CD14-positive monocyte (primary cell): ENCODE measurements at regions not wholly inside any gene's neighbourhood (a gene's known extent, or its start where the extent isn't known, plus 50 kb on each side); places are given as distances from the start of the nearest gene placed in this dataset.

Source experiments
- DNase-seq, 3 donors: peaks; one replicate each; pipeline ENCODE4 v3.0.0-alpha.2; 2011 to 2022
- H2AFZ ChIP-seq: 2 replicates; pipeline ENCODE4 v1.6.0; 2012; ENCODE audit warnings: mild to moderate bottlenecking, low read depth, low read length, inconsistent platforms; ENCODE audit not compliant: insufficient read depth, poor library complexity, severe bottlenecking
- H3K27ac ChIP-seq, 2 donors: 1 replicate in 1 of 2; 2 replicates in 1 of 2; pipeline ENCODE4 v1.5.1; 2012 to 2013; ENCODE audit warnings: low read length in 2 of 2, control low read depth in 1 of 2, inconsistent platforms in 1 of 2, low read depth in 1 of 2, mild to moderate bottlenecking in 1 of 2
- H3K27me3 ChIP-seq, 2 donors: one replicate each; pipeline versions ENCODE4 v1.6.0 to v1.6.1; 2011 to 2013; ENCODE audit warnings: low read length in 2 of 2; ENCODE audit not compliant: control insufficient read depth in 2 of 2, insufficient read depth in 2 of 2
- H3K36me3 ChIP-seq, 2 donors: replicated peaks in 1 of 2; 1 replicate in 1 of 2; 2 replicates in 1 of 2; pipeline versions ENCODE4 v1.5.1 to v1.6.1; 2012 to 2013; ENCODE audit warnings: low read length in 2 of 2, control low read depth in 1 of 2, inconsistent platforms in 1 of 2, mild to moderate bottlenecking in 1 of 2; ENCODE audit not compliant: insufficient read depth in 2 of 2, control insufficient read depth in 1 of 2
- H3K4me1 ChIP-seq, 2 donors: 1 replicate in 1 of 2; 2 replicates in 1 of 2; pipeline versions ENCODE4 v1.5.1 to v1.6.1; 2012 to 2013; ENCODE audit warnings: low read length in 2 of 2, control low read depth in 1 of 2, inconsistent platforms in 1 of 2, mild to moderate bottlenecking in 1 of 2, moderate library complexity in 1 of 2; ENCODE audit not compliant: insufficient read depth in 2 of 2, control insufficient read depth in 1 of 2
- H3K4me2 ChIP-seq: replicated peaks from 2 replicates; pipeline ENCODE3; 2012; ENCODE audit warnings: low read length, moderate library complexity, mild to moderate bottlenecking; ENCODE audit not compliant: poor library complexity, severe bottlenecking; ENCODE audit errors: extremely low read depth
- H3K4me3 ChIP-seq, 3 experiments: fragments of 200-600 bp in 1 of 3; sonication (generic) in 1 of 3; replicated peaks in 1 of 3; 1 replicate in 2 of 3; 2 replicates in 1 of 3; pipeline ENCODE4 v1.5.1; 2011 to 2013; ENCODE audit warnings: low read length in 3 of 3, mild to moderate bottlenecking in 3 of 3, control low read depth in 2 of 3, low read depth in 2 of 3, inconsistent platforms in 1 of 3, moderate library complexity in 1 of 3
- H3K79me2 ChIP-seq: 2 replicates; pipeline ENCODE4 v1.6.0; 2012; ENCODE audit warnings: mild to moderate bottlenecking, control low read depth, inconsistent platforms, low read length, moderate library complexity; ENCODE audit not compliant: insufficient read depth
- H3K9ac ChIP-seq: 2 replicates; pipeline ENCODE4 v1.6.0; 2017; ENCODE audit warnings: low read length, mild to moderate bottlenecking; ENCODE audit not compliant: insufficient read depth, poor library complexity, severe bottlenecking
- H3K9me3 ChIP-seq, 2 donors: replicated peaks in 1 of 2; 1 replicate in 1 of 2; 2 replicates in 1 of 2; pipeline versions ENCODE4 v1.5.1 to v1.6.1; 2012 to 2013; ENCODE audit warnings: low read length in 2 of 2, control low read depth in 1 of 2; ENCODE audit not compliant: control insufficient read depth in 1 of 2, insufficient read depth in 1 of 2
- H4K20me1 ChIP-seq: 2 replicates; pipeline ENCODE4 v1.6.0; 2012; ENCODE audit warnings: mild to moderate bottlenecking, low read length, control low read depth, moderate library complexity; ENCODE audit not compliant: insufficient read depth
- H3K27ac Mint-ChIP-seq, 7 donors: one replicate each; pipeline ENCODE4 v1.8.0; 2020; ENCODE audit warnings: mild to moderate bottlenecking in 7 of 7, mixed read lengths in 7 of 7, moderate library complexity in 6 of 7, inconsistent platforms in 2 of 7
- H3K27me3 Mint-ChIP-seq, 3 donors: one replicate each; pipeline ENCODE4 v1.8.0; 2021 to 2022; ENCODE audit warnings: low read depth in 3 of 3, mild to moderate bottlenecking in 3 of 3, mixed read lengths in 3 of 3, moderate library complexity in 3 of 3, inconsistent platforms in 1 of 3
- H3K36me3 Mint-ChIP-seq, 2 donors: one replicate each; pipeline ENCODE4 v1.8.0; 2020; ENCODE audit warnings: mixed read lengths in 2 of 2, inconsistent platforms in 1 of 2, mild to moderate bottlenecking in 1 of 2
- H3K4me1 Mint-ChIP-seq: one replicate; pipeline ENCODE4 v1.8.0; 2020; ENCODE audit warnings: mild to moderate bottlenecking, mixed read lengths
- H3K4me3 Mint-ChIP-seq, 2 donors: one replicate each; pipeline ENCODE4 v1.8.0; 2020; ENCODE audit warnings: mild to moderate bottlenecking in 2 of 2, mixed read lengths in 2 of 2, moderate library complexity in 1 of 2
- H3K9me3 Mint-ChIP-seq, 7 donors: one replicate each; pipeline ENCODE4 v1.8.0; 2020 to 2022; ENCODE audit warnings: mixed read lengths in 7 of 7, mild to moderate bottlenecking in 6 of 7, moderate library complexity in 6 of 7, inconsistent platforms in 2 of 7
- WGBS: methylation state at CpG from one replicate; pipeline ENCODE4 v1.1.5; 2013; ENCODE audit warnings: missing lambda C conversion rate; ENCODE audit not compliant: insufficient coverage; 5-methylcytosine and 5-hydroxymethylcytosine counted together
- intact Hi-C, 2 donors: fragments of 100-400 bp; cut with micrococcal nuclease; formaldehyde crosslinking; loops; one replicate each; pipeline versions ENCODE4 v1.15.0 to v1.15.1; 2023
- TF ChIP-seq, protein P1 (sequence below): fragments of 200-600 bp; IDR thresholded peaks from one replicate; pipeline ENCODE4 v1.8.0; 2022; ENCODE audit warnings: antibody characterized with exemption, mild to moderate bottlenecking

GRCh38 chr5:133793756-133794465 lies 174.5 kb downstream of the C5orf15 start:
- DNase-seq = no peak
- no peaks in the 10 kb centered on the region for H3K9me3 ChIP-seq
- H3K4me1 Mint-ChIP-seq = no peaks in the 10 kb centered on the region
- H3K9me3 Mint-ChIP-seq = no peaks in the 10 kb centered on the region
- no peak overlapping the region for H3K9ac ChIP-seq
- no peak overlapping the region for H3K27ac ChIP-seq
- H2AFZ ChIP-seq = no peak overlapping the region
- no peak overlapping the region for H3K4me3 Mint-ChIP-seq
- no peaks in the 10 kb centered on the region for H4K20me1 ChIP-seq
- intact Hi-C loops = no loop called here
- peaks cover 6 to 14% (median 12%) of the 10 kb centered on the region in 3 donors for H3K27me3 Mint-ChIP-seq
- H3K4me3 ChIP-seq = no peak overlapping the region
- H3K36me3 Mint-ChIP-seq = no peaks in the 10 kb centered on the region
- H3K27ac Mint-ChIP-seq = no peak overlapping the region
- H3K4me2 ChIP-seq = no peak overlapping the region
- no peaks in the 10 kb centered on the region for H3K4me1 ChIP-seq
- no peaks in the 10 kb centered on the region for H3K27me3 ChIP-seq
- H3K79me2 ChIP-seq = no peaks in the 10 kb centered on the region
- TF ChIP-seq, protein P1, sequence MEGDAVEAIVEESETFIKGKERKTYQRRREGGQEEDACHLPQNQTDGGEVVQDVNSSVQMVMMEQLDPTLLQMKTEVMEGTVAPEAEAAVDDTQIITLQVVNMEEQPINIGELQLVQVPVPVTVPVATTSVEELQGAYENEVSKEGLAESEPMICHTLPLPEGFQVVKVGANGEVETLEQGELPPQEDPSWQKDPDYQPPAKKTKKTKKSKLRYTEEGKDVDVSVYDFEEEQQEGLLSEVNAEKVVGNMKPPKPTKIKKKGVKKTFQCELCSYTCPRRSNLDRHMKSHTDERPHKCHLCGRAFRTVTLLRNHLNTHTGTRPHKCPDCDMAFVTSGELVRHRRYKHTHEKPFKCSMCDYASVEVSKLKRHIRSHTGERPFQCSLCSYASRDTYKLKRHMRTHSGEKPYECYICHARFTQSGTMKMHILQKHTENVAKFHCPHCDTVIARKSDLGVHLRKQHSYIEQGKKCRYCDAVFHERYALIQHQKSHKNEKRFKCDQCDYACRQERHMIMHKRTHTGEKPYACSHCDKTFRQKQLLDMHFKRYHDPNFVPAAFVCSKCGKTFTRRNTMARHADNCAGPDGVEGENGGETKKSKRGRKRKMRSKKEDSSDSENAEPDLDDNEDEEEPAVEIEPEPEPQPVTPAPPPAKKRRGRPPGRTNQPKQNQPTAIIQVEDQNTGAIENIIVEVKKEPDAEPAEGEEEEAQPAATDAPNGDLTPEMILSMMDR = no peak
- WGBS = 94% methylated on average over 5 of the region's 8 CpGs
- no peaks in the 10 kb centered on the region for H3K36me3 ChIP-seq

DNA sequence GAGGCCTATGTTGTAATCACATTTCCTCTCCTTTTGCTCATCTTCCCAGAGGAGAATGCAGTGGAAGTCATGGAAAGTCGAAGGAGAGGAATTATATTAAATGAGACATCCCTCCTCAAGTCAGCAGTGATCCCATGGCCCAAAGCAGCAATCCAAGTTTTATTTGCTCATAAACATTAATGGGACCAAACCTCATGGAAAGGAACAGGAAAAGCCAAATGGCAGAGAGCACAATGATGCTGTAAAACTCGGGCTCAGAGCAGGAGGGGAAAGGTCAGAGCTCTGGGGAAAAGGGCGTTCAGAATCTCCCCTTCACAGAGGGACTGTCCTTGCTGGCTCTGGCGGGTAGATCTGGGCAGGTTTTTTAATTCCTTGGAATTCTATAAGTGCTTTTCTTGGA lies 175.8 kb downstream of the C5orf15 start:
- no peaks in the 10 kb centered on the region for H3K9me3 ChIP-seq

More for the DNA sequence above, 175.8 kb downstream of the C5orf15 start:
- H3K9ac ChIP-seq = no peak overlapping the region
- H3K4me2 ChIP-seq = no peak overlapping the region
- no peak overlapping the region for H3K27ac ChIP-seq
- no peaks in the 10 kb centered on the region for H3K36me3 ChIP-seq
- H3K27ac Mint-ChIP-seq = no peak overlapping the region
- no peaks in the 10 kb centered on the region for H3K79me2 ChIP-seq
- H4K20me1 ChIP-seq = no peaks in the 10 kb centered on the region
- intact Hi-C loops = no loop called here
- no peak for DNase-seq
- TF ChIP-seq, protein P1 = no peak
- no peak overlapping the region for H3K4me3 ChIP-seq
- H3K27me3 Mint-ChIP-seq = peaks cover 6 to 14% (median 12%) of the 10 kb centered on the region in 3 donors
- no peaks in the 10 kb centered on the region for H3K27me3 ChIP-seq
- no peaks in the 10 kb centered on the region for H3K36me3 Mint-ChIP-seq
- H2AFZ ChIP-seq = no peak overlapping the region
- H3K9me3 Mint-ChIP-seq = peaks cover 0 to 2% (median 0%) of the 10 kb centered on the region in 7 donors
- H3K4me1 Mint-ChIP-seq = no peaks in the 10 kb centered on the region
- 57% methylated on average over 1 of the region's 4 CpGs for WGBS
- H3K4me1 ChIP-seq = no peaks in the 10 kb centered on the region
- H3K4me3 Mint-ChIP-seq = no peak overlapping the region
